ENCODE measurements at regions not wholly inside any gene's neighbourhood (a gene's known extent, or its start where the extent isn't known, plus 50 kb on each side); places are given as distances from the start of the nearest gene placed in this dataset.

- TF ChIP-seq CTCF (IDR thresholded peaks at IDR 0.05) (no peak), POLR2A (IDR thresholded peaks at IDR 0.05) (no peak)
These were observed 137.5 kb downstream of the BTBD3 start for GRCh38 chr20:12055161-12055560.

Measured in body of pancreas (tissue), 4 donors.